HCT116 (cell line): ENCODE measurements at regions not wholly inside any gene's neighbourhood (a gene's known extent, or its start where the extent isn't known, plus 50 kb on each side); places are given as distances from the start of the nearest gene placed in this dataset.

Source experiments
- ATAC-seq: fragments of 200-7000 bp; cut with Tn5 transposase; 2 replicates; pipeline ENCODE4 v1.9.1; 2020; ENCODE audit warnings: mild to moderate bottlenecking, moderate library complexity
- BruUV-seq: library from RNA; stranded (reverse); fragments of 400-500 nt; replicated peaks from 2 replicates; lab custom pipeline; 2021; lab: Mats Ljungman, UMichigan
- CTCF ChIA-PET: fragments of 300-600 bp; sonication (Branson Sonifier 250); formaldehyde crosslinking; loops from one replicate; lab custom pipeline; 2021; ENCODE audit warnings: antibody characterized with exemption; lab: Charles Lee
- POLR2A ChIA-PET: fragments of 300-600, 350-600 bp; sonication (Branson Sonifier 250); formaldehyde crosslinking; loops from one replicate; lab custom pipeline; 2021; ENCODE audit warnings: antibody characterized with exemption; lab: Charles Lee
- RAD21 ChIA-PET, 2 experiments: fragments of 300-600 bp; sonication (Branson Sonifier 250); formaldehyde crosslinking; loops; one replicate each; lab custom pipeline; 2023; ENCODE audit warnings: low total read pairs in 2 of 2; ENCODE audit not compliant: uncharacterized antibody in 2 of 2, unreplicated experiment in 2 of 2, low non-redundant PET in 1 of 2; lab: Charles Lee
- DNase-seq: peaks from one replicate; pipeline ENCODE4 v3.0.0-alpha.2; 2010; ENCODE audit warnings: low read depth, low spot score
- H2AFZ ChIP-seq: fragments of 200-600 bp; shearing (Covaris generic), sonication (generic); 2 replicates; pipeline ENCODE4 v1.6.1; 2017; ENCODE audit warnings: low read depth, mixed run types, mixed read lengths, antibody characterized with exemption, low read length; ENCODE audit not compliant: poor library complexity, severe bottlenecking
- H3K27ac ChIP-seq: 2 replicates; pipeline ENCODE4 v1.5.1; 2012; ENCODE audit warnings: low read depth, low read length
- H3K27me3 ChIP-seq: fragments of 200-600 bp; sonication (generic); 2 replicates; pipeline ENCODE4 v1.6.1; 2016; ENCODE audit warnings: mixed run types, low read length, mixed read lengths; ENCODE audit not compliant: insufficient read depth
- H3K36me3 ChIP-seq, 2 experiments: fragments of 200-500 bp in 1 of 2; fragments of 200-600 bp in 1 of 2; sonication (Bioruptor generic) in 1 of 2; sonication (generic) in 1 of 2; 2 replicates each; pipeline versions ENCODE4 v1.5.1 to v1.6.1; 2014 to 2016; ENCODE audit warnings: low read length in 2 of 2, inconsistent platforms in 1 of 2, mixed read lengths in 1 of 2, mixed run types in 1 of 2; ENCODE audit not compliant: insufficient read depth in 2 of 2, control insufficient read depth in 1 of 2
- H3K4me1 ChIP-seq, 2 experiments: fragments of 200-600 bp in 1 of 2; sonication (generic) in 1 of 2; 2 replicates each; pipeline versions ENCODE4 v1.5.1 to v1.6.1; 2012 to 2017; ENCODE audit warnings: low read length in 2 of 2, inconsistent platforms in 1 of 2, mild to moderate bottlenecking in 1 of 2, mixed read lengths in 1 of 2, mixed run types in 1 of 2, moderate library complexity in 1 of 2; ENCODE audit not compliant: insufficient read depth in 2 of 2, control insufficient read depth in 1 of 2
- H3K4me2 ChIP-seq: fragments of 200-600 bp; sonication (generic); 2 replicates; pipeline ENCODE4 v1.6.1; 2017; ENCODE audit warnings: mixed run types, low read length, mixed read lengths
- H3K4me3 ChIP-seq, 2 experiments: fragments of 200-600 bp in 1 of 2; sonication (generic) in 1 of 2; replicated peaks in 1 of 2; 2 replicates each; pipeline ENCODE4 v1.5.1; 2011 to 2016; ENCODE audit warnings: low read length in 2 of 2, control low read depth in 1 of 2, low read depth in 1 of 2, mild to moderate bottlenecking in 1 of 2, mixed read lengths in 1 of 2, mixed run types in 1 of 2
- H3K79me2 ChIP-seq: fragments of 200-600 bp; sonication (generic); 2 replicates; pipeline ENCODE4 v1.6.1; 2017; ENCODE audit warnings: mild to moderate bottlenecking, mixed run types, low read length, moderate library complexity, mixed read lengths; ENCODE audit not compliant: insufficient read depth
- H3K9ac ChIP-seq: fragments of 200-600 bp; sonication (generic); 2 replicates; pipeline ENCODE4 v1.6.1; 2016; ENCODE audit warnings: low read length, mixed read lengths
- H3K9me2 ChIP-seq: fragments of 200-600 bp; sonication (generic), shearing (Covaris generic); 2 replicates; pipeline ENCODE4 v1.6.1; 2017; ENCODE audit warnings: mixed run types, mild to moderate bottlenecking, moderate library complexity; ENCODE audit not compliant: insufficient read depth
- H3K9me3 ChIP-seq, 2 experiments: fragments of 200-500 bp in 1 of 2; fragments of 200-600 bp in 1 of 2; sonication (Bioruptor generic) in 1 of 2; sonication (generic) in 1 of 2; 2 replicates each; pipeline ENCODE4 v1.6.1; 2014 to 2017; ENCODE audit warnings: low read length in 2 of 2, mixed read lengths in 2 of 2, inconsistent platforms in 1 of 2, low read depth in 1 of 2, mild to moderate bottlenecking in 1 of 2, mixed run types in 1 of 2, moderate library complexity in 1 of 2; ENCODE audit not compliant: control insufficient read depth in 1 of 2, insufficient read depth in 1 of 2
- H4K20me1 ChIP-seq: fragments of 200-600 bp; sonication (generic), shearing (Covaris generic); 2 replicates; pipeline ENCODE4 v1.6.1; 2017; ENCODE audit warnings: mixed run types, mild to moderate bottlenecking, moderate library complexity; ENCODE audit not compliant: insufficient read depth
- CBX3 ChIP-seq: IDR thresholded peaks from 2 replicates; pipeline ENCODE4 v1.6.1; 2012; ENCODE audit warnings: low read depth
- CEBPB ChIP-seq: IDR thresholded peaks from 2 replicates; pipeline ENCODE4 v1.6.1; 2012; ENCODE audit warnings: low read depth
- CTCF ChIP-seq, 3 experiments: fragments of 200-600 bp in 1 of 3; sonication (generic) in 1 of 3; IDR thresholded peaks in 2 of 3; conservative IDR thresholded peaks in 1 of 3; 2 replicates each; pipeline ENCODE4 v1.5.1; 2012 to 2017; ENCODE audit warnings: low read depth in 2 of 3, low read length in 2 of 3, antibody characterized with exemption in 1 of 3, borderline replicate concordance in 1 of 3, control low read depth in 1 of 3, mild to moderate bottlenecking in 1 of 3, mixed read lengths in 1 of 3, mixed run types in 1 of 3, moderate library complexity in 1 of 3; ENCODE audit not compliant: insufficient read depth in 1 of 3
- EZH2 ChIP-seq: fragments of 200-600 bp; sonication (generic); IDR thresholded peaks from 2 replicates; pipeline ENCODE4 v1.6.1; 2017; ENCODE audit warnings: antibody characterized with exemption, mixed run types
- FOSL1 ChIP-seq: IDR thresholded peaks from 2 replicates; pipeline ENCODE4 v1.6.1; 2012; ENCODE audit warnings: low read depth
- POLR2A ChIP-seq: IDR thresholded peaks from 2 replicates; pipeline ENCODE4 v1.7.0; 2011; ENCODE audit warnings: borderline replicate concordance; ENCODE audit not compliant: insufficient read depth, insufficient read length; ENCODE audit errors: extremely low read depth
- POLR2AphosphoS5 ChIP-seq: IDR thresholded peaks from 2 replicates; pipeline ENCODE4 v1.6.1; 2011; ENCODE audit warnings: mild to moderate bottlenecking, low read depth, low read length, moderate library complexity
- YY1 ChIP-seq: IDR thresholded peaks from 2 replicates; pipeline ENCODE4 v1.6.1; 2011; ENCODE audit warnings: low read length, low read depth, moderate library complexity, mild to moderate bottlenecking; ENCODE audit not compliant: insufficient replicate concordance; ENCODE audit errors: extremely low read depth
- ZFX ChIP-seq: fragments of 450-650 bp; IDR thresholded peaks from 2 replicates; pipeline ENCODE4 v1.6.1; 2017
- intact Hi-C: fragments of 100-400 bp; cut with micrococcal nuclease; formaldehyde crosslinking; loops from 2 replicates; pipeline ENCODE4 v1.10.0; 2022

- no peak for TF ChIP-seq CTCF (IDR thresholded peaks at IDR 0.05 in 2 of 3, conservative IDR thresholded peaks at IDR 0.05 in 1 of 3; ENCODE audit: borderline replicate concordance in 1 of 3, insufficient read depth in 1 of 3, low read depth in 2 of 3, low read length in 2 of 3)
- no peak for TF ChIP-seq POLR2AphosphoS5
- no peak for TF ChIP-seq YY1
These were observed 166.6 kb downstream of the MIAT start (continued) for GRCh38 chr22:26823966-26824365.

GRCh38 chr22:26825960-26826935 lies 168.9 kb downstream of the MIAT start:
- TF ChIP-seq ZFX: no peak
- TF ChIP-seq YY1: no peak
- no peak for TF ChIP-seq CEBPB
- TF ChIP-seq CBX3: no peak
- TF ChIP-seq EZH2: no peak
- no peak for TF ChIP-seq FOSL1
- TF ChIP-seq POLR2AphosphoS5: no peak
- TF ChIP-seq POLR2A: no peak
- no peaks in the 10 kb centered on the region for H3K36me3 ChIP-seq
- no peaks in the 10 kb centered on the region for H4K20me1 ChIP-seq
- no peak for DNase-seq
- H3K9ac ChIP-seq: no peak overlapping the region
- no peak overlapping the region for H3K27ac ChIP-seq
- no peaks in the 10 kb centered on the region for H3K9me2 ChIP-seq
- H3K27me3 ChIP-seq: peaks cover 31% of the 10 kb centered on the region
- POLR2A ChIA-PET: no interaction called here
- H3K4me3 ChIP-seq: no peak overlapping the region
- H3K9me3 ChIP-seq: no peaks in the 10 kb centered on the region
- RAD21 ChIA-PET: no interaction called here
- no peak for ATAC-seq
- H3K4me2 ChIP-seq: no peak overlapping the region
- intact Hi-C loops: no loop called here
- no TSS peak for BruUV-seq
- CTCF ChIA-PET: interaction anchor here (1.4 kb wide), 1 partner anchor 147 kb away, joined by 3 read pairs; no protein-coding TSS in a partner anchor
- no peaks in the 10 kb centered on the region for H3K79me2 ChIP-seq
- H3K4me1 ChIP-seq: no peaks in the 10 kb centered on the region
- H2AFZ ChIP-seq: no peak overlapping the region
